ENCODE measurements at regions not wholly inside any gene's neighbourhood (a gene's known extent, or its start where the extent isn't known, plus 50 kb on each side); places are given as distances from the start of the nearest gene placed in this dataset.

GRCh38 chr2:147485210-147485851 lies 359.5 kb upstream of the ACVR2A start:
- no peak for DNase-seq
- Histone ChIP-seq H3K4me3 (ENCODE audit: low read depth, low read length) (no peak overlapping the region), H3K36me3 (replicated peaks) (no peaks in the 10 kb centered on the region), H3K27me3 (replicated peaks) (no peaks in the 10 kb centered on the region), H3K27ac (no peak overlapping the region)
- in situ Hi-C loops (cut with HindIII; ENCODE audit: low pct_ligation_motif_present, low sequenced_read_pairs), result no loop called here
- TF ChIP-seq CTCF (IDR thresholded peaks at IDR 0.05; ENCODE audit: low read depth, low read length, missing control alignments), result no peak

GRCh38 chr2:147483911-147484310 lies 360.9 kb upstream of the ACVR2A start:
- Histone ChIP-seq H3K36me3 (replicated peaks) (no peaks in the 10 kb centered on the region), H3K27ac (no peak overlapping the region), H3K27me3 (replicated peaks) (no peaks in the 10 kb centered on the region), H3K4me3 (ENCODE audit: low read depth, low read length) (no peak overlapping the region)
- no peak for TF ChIP-seq CTCF (IDR thresholded peaks at IDR 0.05; ENCODE audit: low read depth, low read length, missing control alignments)
- DNase-seq, result no peak
- in situ Hi-C loops (cut with HindIII; ENCODE audit: low pct_ligation_motif_present, low sequenced_read_pairs), result no loop called here

- H3K4me3 ChIP-seq (ENCODE audit: low read depth, low read length), result no peak overlapping the region
- no peak for DNase-seq
- no peak overlapping the region for H3K27ac ChIP-seq
- H3K36me3 ChIP-seq (replicated peaks), result no peaks in the 10 kb centered on the region
- no peak for TF ChIP-seq CTCF (IDR thresholded peaks at IDR 0.05; ENCODE audit: low read depth, low read length, missing control alignments)
- in situ Hi-C loops (cut with HindIII; ENCODE audit: low pct_ligation_motif_present, low sequenced_read_pairs), result no loop called here
- H3K27me3 ChIP-seq (replicated peaks), result no peaks in the 10 kb centered on the region
Observed at GRCh38 chr2:147482916-147483669, 361.7 kb upstream of the ACVR2A start.

GRCh38 chr2:147482111-147482895 lies 362.5 kb upstream of the ACVR2A start:
- H3K4me3 ChIP-seq (ENCODE audit: low read depth, low read length), result no peak overlapping the region
- in situ Hi-C loops (cut with HindIII; ENCODE audit: low pct_ligation_motif_present, low sequenced_read_pairs), result no loop called here
- no peaks in the 10 kb centered on the region for H3K36me3 ChIP-seq (replicated peaks)
- DNase-seq, result no peak
- no peaks in the 10 kb centered on the region for H3K27me3 ChIP-seq (replicated peaks)
- no peak for TF ChIP-seq CTCF (IDR thresholded peaks at IDR 0.05; ENCODE audit: low read depth, low read length, missing control alignments)
- no peak overlapping the region for H3K27ac ChIP-seq

GRCh38 chr2:147479358-147479757 lies 365.5 kb upstream of the ACVR2A start:
- no peak overlapping the region for H3K27ac ChIP-seq
- H3K36me3 ChIP-seq (replicated peaks), result no peaks in the 10 kb centered on the region
- no peak for DNase-seq
- in situ Hi-C loops (cut with HindIII; ENCODE audit: low pct_ligation_motif_present, low sequenced_read_pairs), result no loop called here
- TF ChIP-seq CTCF (IDR thresholded peaks at IDR 0.05; ENCODE audit: low read depth, low read length, missing control alignments), result no peak
- no peak overlapping the region for H3K4me3 ChIP-seq (ENCODE audit: low read depth, low read length)
- no peaks in the 10 kb centered on the region for H3K27me3 ChIP-seq (replicated peaks)
